ENCODE measurements at regions not wholly inside any gene's neighbourhood (a gene's known extent, or its start where the extent isn't known, plus 50 kb on each side); places are given as distances from the start of the nearest gene placed in this dataset.

GRCh38 chr2:164323978-164324377, 297.3 kb downstream of the GRB14 start:
- DNase-seq (no peak), ATAC-seq (no peak)
- intact Hi-C loops (cut with micrococcal nuclease), result no loop called here

GRCh38 chr2:164314148-164314547, 307.1 kb downstream of the GRB14 start:
- intact Hi-C loops (cut with micrococcal nuclease), result no loop called here
- ATAC-seq (no peak), DNase-seq (no peak)

- DNase-seq (no peak), ATAC-seq (no peak)
- intact Hi-C loops (cut with micrococcal nuclease), result no loop called here
Observed at GRCh38 chr2:164306872-164307271, 314.4 kb downstream of the GRB14 start.

- ATAC-seq, result no peak
- no peak for DNase-seq
- intact Hi-C loops (cut with micrococcal nuclease), result no loop called here
Observed at GRCh38 chr2:164302786-164303185, 318.5 kb downstream of the GRB14 start.

GRCh38 chr2:164288235-164288634, 333.0 kb downstream of the GRB14 start:
- no peak for ATAC-seq
- intact Hi-C loops (cut with micrococcal nuclease), result no loop called here
- DNase-seq, result no peak

- intact Hi-C loops (cut with micrococcal nuclease), result no loop called here
- no peak for ATAC-seq
- DNase-seq, result no peak
Observed at GRCh38 chr2:164287056-164287455, 334.2 kb downstream of the GRB14 start.

GRCh38 chr2:164285576-164285975, 335.7 kb downstream of the GRB14 start:
- ATAC-seq (no peak), DNase-seq (no peak)
- intact Hi-C loops (cut with micrococcal nuclease), result no loop called here

GRCh38 chr2:164281896-164282295, 339.4 kb downstream of the GRB14 start:
- DNase-seq (no peak), ATAC-seq (no peak)
- intact Hi-C loops (cut with micrococcal nuclease), result no loop called here

GRCh38 chr2:164275659-164276058, 345.6 kb downstream of the GRB14 start:
- ATAC-seq (no peak), DNase-seq (no peak)
- intact Hi-C loops (cut with micrococcal nuclease), result no loop called here

GRCh38 chr2:164260506-164260905, 360.8 kb downstream of the GRB14 start:
- DNase-seq (no peak), ATAC-seq (no peak)
- intact Hi-C loops (cut with micrococcal nuclease), result no loop called here

GRCh38 chr2:164257742-164258141, 363.5 kb downstream of the GRB14 start:
- DNase-seq (no peak), ATAC-seq (no peak)
- intact Hi-C loops (cut with micrococcal nuclease), result no loop called here

GRCh38 chr2:164252568-164253287, 368.6 kb downstream of the GRB14 start:
- ATAC-seq (no peak), DNase-seq (no peak)
- intact Hi-C loops (cut with micrococcal nuclease), result no loop called here

GRCh38 chr2:164243315-164243714, 378.0 kb downstream of the GRB14 start:
- intact Hi-C loops (cut with micrococcal nuclease), result no loop called here
- DNase-seq, result no peak
- no peak for ATAC-seq

- ATAC-seq, result no peak
- intact Hi-C loops (cut with micrococcal nuclease), result no loop called here
- DNase-seq, result no peak
Observed at GRCh38 chr2:164242409-164242808, 378.9 kb downstream of the GRB14 start.

- ATAC-seq (no peak), DNase-seq (no peak)
- intact Hi-C loops (cut with micrococcal nuclease), result no loop called here
Observed at GRCh38 chr2:164234074-164234473, 387.2 kb downstream of the GRB14 start.

- intact Hi-C loops (cut with micrococcal nuclease), result no loop called here
- DNase-seq, result no peak
- no peak for ATAC-seq
Observed at GRCh38 chr2:164224007-164224406, 397.3 kb downstream of the GRB14 start.

GRCh38 chr2:164221473-164221872, 399.8 kb downstream of the GRB14 start:
- intact Hi-C loops (cut with micrococcal nuclease), result no loop called here
- ATAC-seq (no peak), DNase-seq (no peak)

GRCh38 chr2:164220265-164220664, 401.0 kb downstream of the GRB14 start:
- DNase-seq (no peak), ATAC-seq (no peak)
- intact Hi-C loops (cut with micrococcal nuclease), result no loop called here

GRCh38 chr2:164213916-164214315, 407.4 kb downstream of the GRB14 start:
- DNase-seq, result no peak
- intact Hi-C loops (cut with micrococcal nuclease), result no loop called here
- no peak for ATAC-seq

GRCh38 chr2:164205347-164205746, 415.9 kb downstream of the GRB14 start:
- intact Hi-C loops (cut with micrococcal nuclease), result no loop called here
- ATAC-seq (no peak), DNase-seq (no peak)

GRCh38 chr2:164203131-164203530, 418.2 kb downstream of the GRB14 start:
- DNase-seq (no peak), ATAC-seq (no peak)
- intact Hi-C loops (cut with micrococcal nuclease), result no loop called here

GRCh38 chr2:164198256-164198655, 423.0 kb downstream of the GRB14 start:
- intact Hi-C loops (cut with micrococcal nuclease), result no loop called here
- DNase-seq (no peak), ATAC-seq (no peak)
